HG03521 (cell line): ENCODE measurements at regions not wholly inside any gene's neighbourhood (a gene's known extent, or its start where the extent isn't known, plus 50 kb on each side); places are given as distances from the start of the nearest gene placed in this dataset.
"Not testable (repeated sequence)": the region's sequence is repeated elsewhere in the genome, so short reads cannot be mapped to it uniquely, and the experiment has no call there.

Experiments
- ATAC-seq: cut with Tn5 transposase; IDR thresholded peaks from one replicate; pipeline ENCODE4 v1.9.1; 2021; ENCODE audit warnings: mild to moderate bottlenecking, moderate library complexity; ENCODE audit not compliant: unreplicated experiment

DNA sequence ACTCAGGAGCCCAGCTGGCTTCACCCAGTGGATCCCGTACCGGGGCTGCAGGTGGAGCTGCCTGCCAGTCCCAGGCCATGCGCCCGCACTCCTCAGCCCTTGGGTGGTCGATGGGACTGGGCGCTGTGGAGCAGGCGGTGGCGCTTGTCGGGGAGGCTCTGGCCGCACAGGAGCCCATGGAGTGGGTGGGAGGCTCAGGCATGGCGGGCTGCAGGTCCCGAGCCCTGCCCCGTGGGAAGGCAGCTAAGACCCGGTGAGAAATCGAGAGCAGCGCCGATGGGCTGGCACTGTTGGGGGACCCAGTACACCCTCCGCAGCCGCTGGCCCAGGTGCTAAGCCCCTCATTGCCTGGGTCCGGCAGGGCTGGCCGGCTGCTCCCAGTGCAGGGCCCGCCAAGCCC lies 1205.6 kb downstream of the DIAPH3 start:
- not testable (repeated sequence) for ATAC-seq

- ATAC-seq, result no peak
These were observed 1202.8 kb downstream of the DIAPH3 start for GRCh38 chr13:58960888-58961287.

GRCh38 chr13:58963321-58963720 lies 1200.4 kb downstream of the DIAPH3 start:
- no peak for ATAC-seq

- no peak for ATAC-seq
These were observed 1199.7 kb downstream of the DIAPH3 start for GRCh38 chr13:58964048-58964447.

DNA sequence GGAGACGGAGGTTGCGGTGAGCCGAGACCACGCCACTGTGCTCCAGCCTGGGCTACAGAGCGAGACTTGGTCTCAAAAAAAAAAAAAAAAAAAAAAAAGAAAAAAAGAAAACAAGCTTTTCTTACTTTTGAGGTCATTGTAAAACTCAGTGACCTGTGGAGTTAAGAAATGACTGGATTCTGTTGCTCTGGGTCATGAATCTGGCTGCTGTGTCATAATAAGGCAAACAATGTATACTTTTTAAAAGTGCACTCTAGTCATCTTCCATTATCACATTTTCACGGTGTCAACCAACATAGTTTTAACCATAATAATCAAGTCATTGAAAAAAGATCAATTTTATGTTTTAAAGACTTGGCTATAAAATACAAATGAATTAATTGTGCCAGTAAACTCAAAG lies 1186.6 kb downstream of the DIAPH3 start:
- no peak for ATAC-seq

DNA sequence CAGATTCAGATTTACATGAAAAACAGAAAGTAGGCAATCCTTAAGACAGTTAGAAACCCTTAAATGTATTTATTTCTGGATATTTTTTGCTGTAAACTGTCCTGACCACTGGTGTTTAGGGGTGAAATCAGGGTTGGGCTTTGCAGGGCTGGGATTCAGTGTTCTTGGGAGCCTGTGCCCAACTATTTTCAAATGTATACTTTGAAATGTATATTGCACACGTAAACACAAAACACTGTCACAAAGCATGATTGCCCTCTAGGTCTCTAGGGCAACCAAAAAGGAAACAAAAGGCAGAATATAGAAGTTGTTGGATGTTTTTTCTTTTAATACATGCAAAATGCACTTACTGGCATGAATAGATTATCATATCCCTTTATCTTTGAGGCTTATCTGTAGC lies 1185.4 kb downstream of the DIAPH3 start:
- no peak for ATAC-seq

DNA sequence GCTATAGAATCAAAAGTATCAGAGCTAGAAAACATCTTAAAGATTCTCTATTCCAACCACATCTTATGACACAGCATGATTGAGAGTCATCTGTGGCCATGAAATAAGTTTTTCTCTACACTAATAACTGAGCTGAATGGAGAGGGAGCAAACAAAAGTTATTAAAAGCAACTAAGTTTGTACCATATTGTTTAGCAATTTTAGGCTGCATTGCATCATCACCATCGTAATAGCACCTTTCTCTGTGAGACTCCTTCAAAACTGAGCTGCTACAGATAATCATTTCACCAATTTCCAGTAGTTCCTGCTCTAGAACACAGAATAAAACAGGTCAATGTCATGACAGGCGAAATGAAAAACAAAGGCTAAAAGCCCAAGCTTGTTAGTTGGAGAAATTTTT lies 1183.9 kb downstream of the DIAPH3 start:
- no peak for ATAC-seq

- ATAC-seq, result no peak
These were observed 1177.9 kb downstream of the DIAPH3 start for GRCh38 chr13:58985845-58986244.

DNA sequence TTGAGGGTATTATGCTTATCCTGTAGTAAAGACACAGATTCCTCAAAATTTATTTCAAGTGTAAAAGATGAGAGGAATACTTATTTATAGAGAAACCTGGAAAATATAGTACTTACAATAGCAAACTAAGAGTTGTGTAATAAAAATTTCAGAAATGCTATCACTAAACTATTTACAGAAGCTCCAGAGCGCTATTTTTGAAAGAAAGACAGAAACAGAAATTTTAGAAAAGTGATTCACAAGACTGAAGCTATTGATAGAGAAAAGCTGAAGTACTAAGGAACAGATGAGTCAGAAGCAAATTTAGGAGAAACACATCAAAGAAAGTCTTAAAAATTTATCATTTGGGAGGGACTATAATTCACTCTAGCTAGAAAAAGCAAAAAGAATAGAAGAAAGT lies 1174.2 kb downstream of the DIAPH3 start:
- no peak for ATAC-seq

GRCh38 chr13:58991826-58992477 lies 1171.8 kb downstream of the DIAPH3 start:
- ATAC-seq, result no peak

GRCh38 chr13:58992478-58993042 lies 1171.2 kb downstream of the DIAPH3 start:
- ATAC-seq, result no peak

- no peak for ATAC-seq
These were observed 1169.7 kb downstream of the DIAPH3 start for GRCh38 chr13:58994077-58994476.

DNA sequence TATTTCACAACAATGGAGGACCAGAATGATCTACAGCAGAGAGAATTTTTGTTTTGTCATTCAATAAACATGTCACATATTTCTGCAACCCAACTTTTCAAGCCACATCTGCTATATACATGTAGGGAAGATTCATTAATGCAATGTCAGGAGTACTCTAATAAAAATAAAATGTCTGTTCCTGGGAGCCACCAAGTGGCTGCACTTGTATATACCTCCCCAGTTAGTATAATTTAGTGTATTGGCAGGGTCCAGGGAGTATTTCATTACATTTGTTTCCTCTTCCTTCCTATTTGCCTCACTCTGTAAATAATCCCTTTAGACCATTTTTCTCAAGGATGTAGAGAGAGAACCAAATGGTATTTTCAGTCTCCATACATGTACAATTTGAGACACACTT lies 1169.0 kb downstream of the DIAPH3 start:
- no peak for ATAC-seq

- no peak for ATAC-seq
These were observed 1165.0 kb downstream of the DIAPH3 start for GRCh38 chr13:58998716-58999115.

DNA sequence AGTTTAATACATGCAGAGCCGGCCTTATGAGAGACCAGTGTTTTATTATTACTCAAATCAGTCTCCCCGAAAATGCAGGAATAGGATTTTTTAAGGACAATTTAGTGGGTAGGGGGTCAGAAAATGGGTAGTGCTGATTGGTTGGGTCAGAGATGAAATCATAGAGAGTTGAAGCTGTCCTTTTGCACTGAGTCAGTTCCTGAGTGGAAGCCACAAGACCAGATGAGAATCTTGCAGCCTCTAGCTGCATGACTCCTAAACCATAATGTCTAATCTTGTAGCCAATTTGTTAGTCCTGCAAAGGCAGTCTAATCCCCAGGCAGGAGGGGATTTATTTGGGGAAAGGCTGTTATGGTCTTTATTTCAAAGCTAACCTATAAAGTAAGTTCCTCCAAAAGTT lies 1163.9 kb downstream of the DIAPH3 start:
- ATAC-seq, result no peak

DNA sequence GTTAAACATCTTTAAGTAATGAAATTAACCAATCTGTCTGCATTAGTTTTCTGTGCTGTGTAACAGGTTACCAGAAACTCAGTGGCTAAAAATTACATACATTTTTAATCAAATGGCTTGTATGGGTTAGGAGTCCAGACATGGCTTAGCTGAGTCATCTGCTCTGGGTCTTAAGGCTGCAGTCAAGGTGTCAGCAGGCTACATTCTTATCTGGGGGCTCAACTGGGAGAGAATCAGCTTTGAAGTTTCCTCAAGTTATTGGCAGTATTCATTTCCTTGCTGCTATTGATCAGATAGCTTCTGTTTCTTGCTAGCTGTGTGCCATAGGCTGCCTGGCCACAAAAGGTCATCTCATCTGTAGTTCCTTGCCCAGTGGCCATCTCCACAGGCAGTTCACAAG lies 1163.0 kb downstream of the DIAPH3 start:
- ATAC-seq, result no peak

GRCh38 chr13:59012731-59013130 lies 1151.0 kb downstream of the DIAPH3 start:
- ATAC-seq, result no peak

DNA sequence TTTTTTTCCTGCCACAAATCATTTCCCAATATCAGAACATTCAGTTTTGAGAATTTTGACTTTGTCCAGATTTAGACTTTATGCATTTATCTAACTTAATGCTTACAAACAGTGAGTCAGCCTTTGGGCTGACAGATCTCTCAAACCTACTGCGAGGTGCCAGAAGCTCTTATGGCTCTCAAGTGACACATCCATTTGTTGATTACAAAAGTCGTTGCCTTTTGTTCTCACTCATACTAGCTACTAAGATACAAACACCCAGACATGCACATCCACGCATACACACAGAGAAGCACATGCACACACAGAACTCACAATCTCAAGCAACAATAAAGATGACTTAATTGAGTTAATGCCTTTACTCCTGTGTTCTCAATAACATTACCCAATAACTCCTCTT lies 1147.5 kb downstream of the DIAPH3 start:
- no peak for ATAC-seq

- ATAC-seq, result no peak
These were observed 1139.3 kb downstream of the DIAPH3 start for GRCh38 chr13:59024434-59024833.

DNA sequence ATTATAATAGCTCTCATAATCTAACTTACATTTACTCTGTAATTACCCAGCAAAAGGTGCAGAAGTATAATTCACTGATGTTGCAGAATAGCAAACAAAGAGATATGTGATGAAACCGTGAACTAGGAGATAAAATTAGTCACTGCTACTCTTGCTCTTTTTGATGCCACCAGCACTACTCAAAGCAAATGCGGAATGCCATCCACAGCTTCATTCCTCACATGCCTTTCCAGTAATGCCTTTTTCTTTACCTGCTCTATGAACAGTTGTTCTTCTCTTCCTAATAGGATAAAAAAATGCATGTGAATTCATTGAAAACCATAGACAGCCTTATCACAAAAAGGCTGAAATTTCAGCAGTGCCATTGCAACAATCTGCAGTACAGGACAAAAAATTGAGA lies 1129.5 kb downstream of the DIAPH3 start:
- no peak for ATAC-seq

DNA sequence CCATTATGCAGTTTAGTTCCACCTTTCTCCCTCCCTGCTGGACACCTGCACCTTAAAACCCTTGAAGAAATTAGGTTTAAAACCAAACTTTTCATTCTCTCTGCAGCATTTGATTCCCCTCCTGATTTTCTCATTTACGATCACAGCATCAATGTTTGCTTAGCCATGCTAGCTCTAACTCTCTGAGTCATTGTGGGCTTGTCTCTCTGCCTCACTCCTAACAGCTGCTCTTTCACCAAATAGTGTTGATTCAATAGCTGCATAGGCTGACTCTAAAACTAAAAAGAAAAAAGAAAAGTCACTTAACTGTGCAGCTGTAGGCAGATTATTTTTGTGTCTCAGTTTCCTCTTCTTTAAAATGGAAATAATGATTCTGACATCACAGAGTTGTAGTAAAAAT lies 1124.9 kb downstream of the DIAPH3 start:
- ATAC-seq, result no peak

DNA sequence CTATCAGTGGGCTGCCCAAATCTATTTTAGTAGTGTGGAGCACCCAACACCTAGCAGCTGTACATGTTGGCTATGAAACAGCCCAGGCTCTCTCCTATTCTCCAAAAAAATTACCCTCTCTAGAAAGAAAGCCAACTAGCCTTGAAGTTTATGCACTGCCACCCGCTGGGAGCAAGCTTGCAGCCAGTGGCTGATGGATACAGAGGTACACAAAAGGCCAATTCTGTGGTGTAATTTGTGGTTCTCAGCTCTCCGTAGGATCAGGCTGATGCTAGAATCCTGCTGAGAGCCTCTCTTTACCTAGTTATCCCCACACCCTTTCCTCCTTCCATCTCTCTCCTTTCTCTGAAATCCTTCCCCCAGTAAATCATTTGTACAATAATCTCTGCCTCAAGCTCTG lies 1120.7 kb downstream of the DIAPH3 start:
- no peak for ATAC-seq

- no peak for ATAC-seq
These were observed 1116.2 kb downstream of the DIAPH3 start for GRCh38 chr13:59047546-59047945.
